GM12878 (cell line): ENCODE measurements at regions not wholly inside any gene's neighbourhood (a gene's known extent, or its start where the extent isn't known, plus 50 kb on each side); places are given as distances from the start of the nearest gene placed in this dataset.

Experiments used
- BACH1 ChIP-seq: fragments of 450-650 bp; IDR thresholded peaks from 2 replicates; pipeline ENCODE4 v1.6.1; 2017; ENCODE audit warnings: mild to moderate bottlenecking, borderline replicate concordance
- CEBPB ChIP-seq, 2 experiments: fragments of 150-350 bp in 1 of 2; IDR thresholded peaks; 2 replicates each; pipeline ENCODE4 v1.6.1; 2012 to 2014; ENCODE audit warnings: low read depth in 2 of 2, low read length in 2 of 2, borderline replicate concordance in 1 of 2, inconsistent platforms in 1 of 2
- CTCF ChIP-seq, 3 experiments: IDR thresholded peaks in 2 of 3; conservative IDR thresholded peaks in 1 of 3; 2 replicates each; pipeline ENCODE4 v1.5.1; 2011; ENCODE audit warnings: low read depth in 3 of 3, low read length in 3 of 3, mild to moderate bottlenecking in 3 of 3, control low read depth in 2 of 3, moderate library complexity in 2 of 3, inconsistent platforms in 1 of 3, mixed read lengths in 1 of 3; ENCODE audit not compliant: control insufficient read depth in 2 of 3, insufficient read depth in 1 of 3; ENCODE audit errors: extremely low read depth in 1 of 3
- EED ChIP-seq: sonication (generic); IDR thresholded peaks from 2 replicates; pipeline ENCODE4 v1.6.1; 2016; ENCODE audit warnings: antibody characterized with exemption, low read depth
- EZH2 ChIP-seq: IDR thresholded peaks from 2 replicates; pipeline ENCODE4 v1.6.1; 2012; ENCODE audit warnings: low read depth, mild to moderate bottlenecking, control low read depth, inconsistent platforms, low read length, borderline replicate concordance; ENCODE audit not compliant: control insufficient read depth
- HDGF ChIP-seq: fragments of 450-650 bp; IDR thresholded peaks from 2 replicates; pipeline ENCODE4 v1.6.1; 2016; ENCODE audit warnings: antibody characterized with exemption
- JUND ChIP-seq: IDR thresholded peaks from 2 replicates; pipeline ENCODE4 v1.6.1; 2012; ENCODE audit warnings: low read depth, mild to moderate bottlenecking, low read length, improper control_type of control experiment, moderate library complexity
- PBX3 ChIP-seq: IDR thresholded peaks from 2 replicates; pipeline ENCODE4 v1.6.1; 2011; ENCODE audit warnings: mild to moderate bottlenecking, low read depth, low read length, moderate library complexity; ENCODE audit not compliant: insufficient replicate concordance
- POLR2A ChIP-seq: IDR thresholded peaks from 2 replicates; pipeline ENCODE4 v1.6.1; 2011; ENCODE audit warnings: low read depth, mild to moderate bottlenecking, low read length
- RAD21 ChIP-seq: IDR thresholded peaks from 2 replicates; pipeline ENCODE4 v1.6.1; 2011; ENCODE audit warnings: mild to moderate bottlenecking, low read depth, low read length, moderate library complexity; ENCODE audit not compliant: insufficient read depth
- RFX5 ChIP-seq: IDR thresholded peaks from 2 replicates; pipeline ENCODE4 v1.6.1; 2011; ENCODE audit warnings: low read depth, low read length, improper control_type of control experiment
- SUZ12 ChIP-seq: fragments of 200-600 bp; sonication (generic); IDR thresholded peaks from one replicate; pipeline ENCODE4 v1.6.1; 2018; ENCODE audit warnings: antibody characterized with exemption, mild to moderate bottlenecking; ENCODE audit not compliant: unreplicated experiment
- TF ChIP-seq, protein P1 (sequence below): IDR thresholded peaks from 2 replicates; pipeline ENCODE4 v1.6.1; 2012; ENCODE audit warnings: low read length, inconsistent platforms

DNA sequence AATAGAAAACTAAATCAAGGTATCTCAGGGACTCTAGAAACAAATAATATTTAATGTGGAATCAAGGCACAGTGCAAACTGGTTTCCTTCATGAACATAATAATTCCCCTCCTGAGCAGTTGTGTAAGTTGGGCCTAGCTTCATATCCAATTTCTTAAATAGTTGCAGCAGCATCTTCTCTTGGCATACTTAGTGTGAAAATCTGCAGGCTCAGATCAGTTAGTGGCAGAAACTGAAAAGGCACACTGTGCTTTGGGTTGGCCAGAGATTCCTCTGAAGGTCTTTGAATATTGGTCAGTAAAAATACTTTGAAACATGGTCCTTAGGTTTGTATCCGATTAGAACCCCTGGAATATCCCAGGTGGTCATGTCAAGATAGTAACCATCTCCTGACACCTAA is 52.5 kb downstream of the CHRM3 start:
- TF ChIP-seq EED (no peak), CTCF (IDR thresholded peaks at IDR 0.05 in 2 of 3, conservative IDR thresholded peaks at IDR 0.05 in 1 of 3; ENCODE audit: control insufficient read depth in 2 of 3, extremely low read depth in 1 of 3, insufficient read depth in 1 of 3, low read depth in 3 of 3, low read length in 3 of 3) (no peak), CEBPB (IDR thresholded peaks at IDR 0.05; ENCODE audit: borderline replicate concordance in 1 of 2, low read depth in 2 of 2, low read length in 2 of 2) (no peak), POLR2A (no peak), RAD21 (no peak), EZH2 (no peak), BACH1 (no peak), PBX3 (no peak), SUZ12 (no peak), RFX5 (no peak), JUND (no peak), HDGF (no peak)
- TF ChIP-seq, protein P1, sequence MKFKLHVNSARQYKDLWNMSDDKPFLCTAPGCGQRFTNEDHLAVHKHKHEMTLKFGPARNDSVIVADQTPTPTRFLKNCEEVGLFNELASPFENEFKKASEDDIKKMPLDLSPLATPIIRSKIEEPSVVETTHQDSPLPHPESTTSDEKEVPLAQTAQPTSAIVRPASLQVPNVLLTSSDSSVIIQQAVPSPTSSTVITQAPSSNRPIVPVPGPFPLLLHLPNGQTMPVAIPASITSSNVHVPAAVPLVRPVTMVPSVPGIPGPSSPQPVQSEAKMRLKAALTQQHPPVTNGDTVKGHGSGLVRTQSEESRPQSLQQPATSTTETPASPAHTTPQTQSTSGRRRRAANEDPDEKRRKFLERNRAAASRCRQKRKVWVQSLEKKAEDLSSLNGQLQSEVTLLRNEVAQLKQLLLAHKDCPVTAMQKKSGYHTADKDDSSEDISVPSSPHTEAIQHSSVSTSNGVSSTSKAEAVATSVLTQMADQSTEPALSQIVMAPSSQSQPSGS = no peak
